Left ventricle myocardium inferior (tissue), 1 donor: ENCODE measurements at regions not wholly inside any gene's neighbourhood (a gene's known extent, or its start where the extent isn't known, plus 50 kb on each side); places are given as distances from the start of the nearest gene placed in this dataset.
A peak's percentile ranks its signal among the peaks of the same experiment; 100 is the strongest.

Source experiments
- DNase-seq: peaks from one replicate; pipeline ENCODE4 v3.0.0-alpha.2; 2020
- H3K27ac ChIP-seq: fragments of 200-600 bp; replicated peaks from 2 replicates; pipeline ENCODE4 v1.8.0; 2021
- H3K27me3 ChIP-seq: fragments of 200-600 bp; 2 replicates; pipeline ENCODE4 v1.8.0; 2021; ENCODE audit warnings: low read depth
- H3K36me3 ChIP-seq: fragments of 200-600 bp; 2 replicates; pipeline ENCODE4 v1.8.0; 2021
- H3K4me1 ChIP-seq: fragments of 200-600 bp; 2 replicates; pipeline ENCODE4 v1.8.0; 2021
- H3K4me3 ChIP-seq: fragments of 200-600 bp; 2 replicates; pipeline ENCODE4 v1.8.0; 2021; ENCODE audit warnings: mild to moderate bottlenecking, moderate library complexity
- H3K9me3 ChIP-seq: fragments of 200-600 bp; replicated peaks from 2 replicates; pipeline ENCODE4 v1.8.0; 2021
- CTCF ChIP-seq: fragments of 200-600 bp; IDR thresholded peaks from 2 replicates; pipeline ENCODE4 v1.8.0; 2021; ENCODE audit warnings: antibody characterized with exemption, mild to moderate bottlenecking, borderline replicate concordance
- intact Hi-C: fragments of 100-400 bp; cut with micrococcal nuclease; formaldehyde crosslinking; loops from one replicate; pipeline ENCODE4 v1.11.0; 2022
- donor health status: DM: no; HTN: yes; CAD: no; lungs with severe emphysema.

DNA sequence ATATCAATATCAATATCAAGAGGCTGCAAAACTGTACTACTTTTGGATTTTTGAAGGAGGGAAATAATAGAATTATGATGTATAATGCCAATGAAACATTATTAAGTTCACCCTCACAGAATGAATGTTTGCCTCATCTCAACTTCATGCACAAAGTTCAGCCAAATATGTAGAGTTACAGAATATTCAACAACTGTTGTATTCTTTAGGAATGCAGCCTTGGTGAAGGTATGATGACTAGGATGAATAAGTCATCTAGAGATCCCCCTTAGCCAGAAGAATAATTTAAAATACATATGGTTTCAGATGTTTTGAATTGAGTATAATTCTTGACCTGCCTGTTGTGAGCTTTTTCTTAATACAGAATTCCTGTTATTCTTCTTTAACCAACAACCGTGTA lies 308.3 kb downstream of the COX7C start:
- TF ChIP-seq CTCF: no peak
- Histone ChIP-seq H3K9me3 (no peaks in the 10 kb centered on the region), H3K4me3 (no peak overlapping the region), H3K27me3 (peaks cover 5% of the 10 kb centered on the region), H3K27ac (no peak overlapping the region), H3K4me1 (no peaks in the 10 kb centered on the region), H3K36me3 (no peaks in the 10 kb centered on the region)
- intact Hi-C loops: no loop called here
- DNase-seq: no peak

DNA sequence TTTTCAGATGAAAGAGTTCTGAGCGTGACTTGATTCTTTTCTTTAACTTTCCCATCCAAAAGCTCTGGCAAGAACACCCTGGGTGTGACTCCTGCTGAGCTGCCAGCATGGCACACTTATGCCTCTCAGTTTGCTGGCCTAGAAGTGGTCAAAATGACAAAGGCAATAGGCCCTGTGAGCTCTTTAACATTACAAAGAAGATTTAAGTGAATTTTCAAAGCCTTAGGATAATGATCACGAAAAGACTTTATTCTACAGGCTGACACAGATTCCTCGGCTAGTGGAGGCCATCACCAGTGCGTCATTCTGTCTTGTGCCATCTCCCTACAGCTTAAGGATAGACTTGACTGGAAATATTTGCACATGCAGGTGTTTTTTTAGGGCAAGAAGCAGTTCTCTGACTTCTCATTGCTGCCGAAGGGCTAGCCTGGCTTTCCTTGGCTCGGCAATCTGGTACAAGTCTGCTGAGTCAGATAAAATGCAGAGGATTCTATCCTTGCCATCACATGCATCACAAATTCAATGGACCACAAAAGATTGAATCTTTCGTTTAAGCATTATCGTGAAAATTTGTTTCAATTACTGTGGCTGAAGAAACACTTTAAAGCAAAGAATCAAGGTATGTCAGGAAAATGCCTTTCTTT lies 311.5 kb downstream of the COX7C start:
- no peak for TF ChIP-seq CTCF
- intact Hi-C loops: no loop called here
- Histone ChIP-seq H3K36me3 (no peaks in the 10 kb centered on the region), H3K27ac (no peak overlapping the region), H3K4me3 (no peak overlapping the region), H3K27me3 (peaks cover 5% of the 10 kb centered on the region), H3K4me1 (no peaks in the 10 kb centered on the region), H3K9me3 (no peaks in the 10 kb centered on the region)
- no peak for DNase-seq

DNA sequence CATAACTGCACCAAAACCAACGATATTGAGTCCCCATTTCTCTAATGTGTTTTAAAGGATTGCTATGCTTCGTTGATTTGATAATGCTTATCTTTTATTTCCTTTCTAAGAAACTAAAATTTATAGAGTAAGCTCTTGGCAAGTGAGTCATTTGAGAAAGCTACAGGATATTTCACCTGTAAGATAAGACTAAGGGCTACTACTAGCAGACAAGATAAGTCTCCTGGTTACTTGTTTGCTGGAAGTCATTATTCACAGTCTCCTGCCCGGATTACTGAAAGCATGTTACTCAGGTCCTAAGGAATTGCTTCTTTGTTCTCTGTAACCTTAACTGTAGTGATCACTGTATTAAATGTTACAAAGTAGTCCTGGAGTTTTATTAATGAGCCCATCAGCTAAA lies 315.9 kb upstream of the RASA1 start:
- DNase-seq: no peak
- Histone ChIP-seq H3K27me3 (no peaks in the 10 kb centered on the region), H3K27ac (no peak overlapping the region), H3K4me3 (no peak overlapping the region), H3K9me3 (no peaks in the 10 kb centered on the region), H3K4me1 (no peaks in the 10 kb centered on the region), H3K36me3 (no peaks in the 10 kb centered on the region)
- intact Hi-C loops: no loop called here
- no peak for TF ChIP-seq CTCF

- TF ChIP-seq CTCF: no peak
- no peak overlapping the region for H3K4me3 ChIP-seq
- DNase-seq: no peak
- H3K9me3 ChIP-seq: no peaks in the 10 kb centered on the region
- no peaks in the 10 kb centered on the region for H3K4me1 ChIP-seq
- no peaks in the 10 kb centered on the region for H3K27me3 ChIP-seq
- H3K27ac ChIP-seq: no peak overlapping the region
- H3K36me3 ChIP-seq: no peaks in the 10 kb centered on the region
- intact Hi-C loops: no loop called here
Observed at GRCh38 chr5:86964889-86965288, 302.8 kb upstream of the RASA1 start.

GRCh38 chr5:86968301-86968753 lies 299.4 kb upstream of the RASA1 start:
- H3K4me3 ChIP-seq: no peak overlapping the region
- H3K27ac ChIP-seq: peak overlapping the region; percentile 39
- H3K27me3 ChIP-seq: no peaks in the 10 kb centered on the region
- DNase-seq: peak; percentile 23
- no peaks in the 10 kb centered on the region for H3K4me1 ChIP-seq
- no peaks in the 10 kb centered on the region for H3K36me3 ChIP-seq
- intact Hi-C loops: no loop called here
- no peaks in the 10 kb centered on the region for H3K9me3 ChIP-seq
- peak; percentile 53 for TF ChIP-seq CTCF
